K562 (cell line): ENCODE measurements at regions not wholly inside any gene's neighbourhood (a gene's known extent, or its start where the extent isn't known, plus 50 kb on each side); places are given as distances from the start of the nearest gene placed in this dataset.

Experiments
- ATAC-seq: fragments of 200-7000 bp; cut with Tn5 transposase; 3 replicates; pipeline ENCODE4 v1.9.1; 2020; ENCODE audit warnings: moderate library complexity
- BruUV-seq: library from RNA; stranded (reverse); fragments of 400-500 nt; replicated peaks from 2 replicates; lab custom pipeline; 2021; lab: Mats Ljungman, UMichigan
- CTCF ChIA-PET: fragments of 300-600 bp; formaldehyde crosslinking; extraction: SDS; loops from one replicate; lab custom pipeline; 2021; ENCODE audit warnings: low intra/inter-chr PET ratio; lab: Yijun Ruan, JAX
- POLR2A ChIA-PET: fragments of 300-600, 350-650 bp; sonication (Branson Sonifier 250); formaldehyde crosslinking; extraction: SDS; loops from one replicate; lab custom pipeline; 2021; ENCODE audit warnings: antibody characterized with exemption, inconsistent platforms; lab: Yijun Ruan, JAX
- DNase-seq, 4 experiments: peaks; one replicate each; pipeline versions ENCODE4 v3.0.0 to v3.0.0-alpha.2; 2011 to 2018; ENCODE audit warnings: low spot score in 3 of 4, mixed read lengths in 3 of 4; ENCODE audit errors: extremely low read depth in 1 of 4
- FAIRE-seq: peaks from 2 replicates; lab custom pipeline; 2011; peaks lifted over from hg19 to GRCh38; lab: Jason Lieb, UNC
- H2AFZ ChIP-seq: 2 replicates; pipeline ENCODE4 v1.6.0; 2011; ENCODE audit warnings: low read depth, low read length, control low read depth, inconsistent platforms
- H3K27ac ChIP-seq: fragments of 200-600 bp; 3 replicates; pipeline ENCODE4 v1.8.0; 2011; ENCODE audit warnings: low read depth, mild to moderate bottlenecking, control low read depth, inconsistent platforms, low read length, moderate library complexity, mixed read lengths; ENCODE audit errors: extremely low read depth
- H3K27me3 ChIP-seq, 2 experiments: fragments of 300-600 bp in 1 of 2; 2 replicates in 1 of 2; 3 replicates in 1 of 2; pipeline versions ENCODE4 v1.6.0 to v1.8.0; 2011; ENCODE audit warnings: inconsistent platforms in 2 of 2, low read length in 2 of 2, mild to moderate bottlenecking in 1 of 2, mixed read lengths in 1 of 2, moderate library complexity in 1 of 2; ENCODE audit not compliant: control insufficient read depth in 2 of 2, insufficient read depth in 2 of 2
- H3K36me3 ChIP-seq: fragments of 300-600 bp; 3 replicates; pipeline ENCODE4 v1.8.0; 2011; ENCODE audit warnings: mild to moderate bottlenecking, low read length, inconsistent platforms; ENCODE audit not compliant: control insufficient read depth, insufficient read depth
- H3K4me1 ChIP-seq, 2 experiments: fragments of 200-600 bp in 1 of 2; replicated peaks in 1 of 2; 2 replicates in 1 of 2; 3 replicates in 1 of 2; pipeline versions ENCODE4 v1.5.1 to v1.8.0; 2011; ENCODE audit warnings: inconsistent platforms in 2 of 2, low read length in 2 of 2, mild to moderate bottlenecking in 1 of 2, mixed read lengths in 1 of 2, moderate library complexity in 1 of 2; ENCODE audit not compliant: control insufficient read depth in 2 of 2, insufficient read depth in 2 of 2
- H3K4me2 ChIP-seq: 2 replicates; pipeline ENCODE4 v1.6.1; 2011; ENCODE audit warnings: low read length, control low read depth, inconsistent platforms, mixed read lengths; ENCODE audit not compliant: insufficient read depth
- H3K4me3 ChIP-seq: fragments of 200-600 bp; sonication (generic), shearing (Covaris generic); 2 replicates; pipeline ENCODE4 v1.5.1; 2016; ENCODE audit warnings: control low read depth, inconsistent platforms
- H3K79me2 ChIP-seq: fragments of 200-600 bp; 3 replicates; pipeline ENCODE4 v1.8.0; 2011; ENCODE audit warnings: low read length, inconsistent platforms; ENCODE audit not compliant: control insufficient read depth, insufficient read depth
- H3K9ac ChIP-seq, 2 experiments: 2 replicates each; pipeline versions ENCODE4 v1.6.0 to v1.6.1; 2011; ENCODE audit warnings: low read depth in 2 of 2, low read length in 2 of 2, control low read depth in 1 of 2, inconsistent platforms in 1 of 2, mild to moderate bottlenecking in 1 of 2, mixed read lengths in 1 of 2; ENCODE audit not compliant: insufficient read depth in 1 of 2
- H3K9me1 ChIP-seq: one replicate; pipeline ENCODE4 v1.6.0; 2011; ENCODE audit warnings: inconsistent platforms, mild to moderate bottlenecking, low read length, moderate library complexity; ENCODE audit not compliant: control insufficient read depth, insufficient read depth
- H3K9me3 ChIP-seq: replicated peaks from 2 replicates; pipeline ENCODE4 v1.5.1; 2011; ENCODE audit warnings: low read depth, low read length, inconsistent platforms; ENCODE audit not compliant: control insufficient read depth, insufficient read depth
- H4K20me1 ChIP-seq: replicated peaks from 2 replicates; pipeline ENCODE4 v1.6.1; 2011; ENCODE audit warnings: low read length, inconsistent platforms, mixed read lengths; ENCODE audit not compliant: control insufficient read depth, insufficient read depth
- ATF3 ChIP-seq, 2 experiments: fragments of 450-650 bp in 1 of 2; sonication (generic) in 1 of 2; formaldehyde crosslinking in 1 of 2; IDR thresholded peaks in 1 of 2; conservative IDR thresholded peaks in 1 of 2; 2 replicates each; pipeline versions ENCODE4 v1.6.1 to v1.8.1; 2016 to 2023; ENCODE audit warnings: mild to moderate bottlenecking in 2 of 2, moderate library complexity in 2 of 2, inconsistent platforms in 1 of 2, missing genetic modification reagents in 1 of 2
- CGGBP1 ChIP-seq: fragments of 250-450 bp; sonication (Bioruptor Pico); IDR thresholded peaks from 2 replicates; pipeline ENCODE4 v1.9.0; 2021; ENCODE audit warnings: mild to moderate bottlenecking
- EP300 ChIP-seq: IDR thresholded peaks from 2 replicates; pipeline ENCODE4 v1.6.1; 2012; ENCODE audit warnings: low read length, improper control_type of control experiment
- FOXJ2 ChIP-seq: fragments of 200-800 bp; sonication (Bioruptor generic); IDR thresholded peaks from 2 replicates; pipeline ENCODE4 v1.6.1; 2016; ENCODE audit warnings: missing genetic modification characterization, missing compliant biosample characterization
- KAT2B ChIP-seq: IDR thresholded peaks from one replicate; pipeline ENCODE4 v1.6.1; 2012; ENCODE audit warnings: low read depth, mild to moderate bottlenecking, control low read depth, inconsistent platforms, low read length, moderate library complexity
- NFATC3 ChIP-seq: fragments of 450-650 bp; IDR thresholded peaks from 2 replicates; pipeline ENCODE4 v1.6.1; 2017; ENCODE audit warnings: mild to moderate bottlenecking
- NR2C2 ChIP-seq, 2 experiments: fragments of 200-800 bp in 1 of 2; sonication (Bioruptor generic) in 1 of 2; sonication (generic) in 1 of 2; formaldehyde crosslinking in 1 of 2; IDR thresholded peaks; 2 replicates each; pipeline versions ENCODE4 v1.6.1 to v1.8.0; 2016 to 2022; ENCODE audit warnings: mild to moderate bottlenecking in 1 of 2, missing compliant biosample characterization in 1 of 2, missing genetic modification characterization in 1 of 2, missing genetic modification reagents in 1 of 2
- SP2 ChIP-seq: IDR thresholded peaks from 2 replicates; pipeline ENCODE4 v1.6.1; 2011; ENCODE audit warnings: mild to moderate bottlenecking, low read depth, low read length, moderate library complexity; ENCODE audit not compliant: poor library complexity, severe bottlenecking; ENCODE audit errors: extremely low read depth
- ZNF274 ChIP-seq: IDR thresholded peaks from 2 replicates; pipeline ENCODE4 v1.6.1; 2011; ENCODE audit warnings: low read depth, mild to moderate bottlenecking, low read length, moderate library complexity, borderline replicate concordance
- ZNF3 ChIP-seq: fragments of 250-450 bp; sonication (Bioruptor Pico); IDR thresholded peaks from 2 replicates; pipeline ENCODE4 v1.5.0; 2021; ENCODE audit warnings: mild to moderate bottlenecking, moderate library complexity
- ZNF398 ChIP-seq: fragments of 250-450 bp; sonication (Bioruptor Pico); IDR thresholded peaks from 2 replicates; pipeline ENCODE4 v1.8.0; 2021; ENCODE audit warnings: moderate library complexity, mild to moderate bottlenecking, inconsistent platforms
- ZNF561 ChIP-seq: fragments of 450-650 bp; formaldehyde crosslinking; conservative IDR thresholded peaks from 2 replicates; pipeline ENCODE4 v1.4.0; 2020; ENCODE audit warnings: mild to moderate bottlenecking, moderate library complexity
- WGBS: fragments of 100-300 bp; shearing (Covaris generic); methylation state at CpG from one replicate; pipeline ENCODE4 v1.1.6; 2016; ENCODE audit warnings: low coverage, mixed read lengths; ENCODE audit not compliant: insufficient coverage; ENCODE audit errors: missing lambda C conversion rate; 5-methylcytosine and 5-hydroxymethylcytosine counted together
- in situ Hi-C: fragments of 300-500 bp; cut with MboI; formaldehyde crosslinking; loops from 4 replicates; pipeline ENCODE4 v1.15.0; 2018; ENCODE audit warnings: inconsistent platforms, mixed read lengths
- intact Hi-C: fragments of 100-400 bp; cut with micrococcal nuclease; formaldehyde crosslinking; loops from 2 replicates; pipeline ENCODE4 v1.14.2; 2022
- TF ChIP-seq, protein P1 (sequence below): IDR thresholded peaks from 2 replicates; pipeline ENCODE4 v1.6.1; 2011; ENCODE audit warnings: borderline replicate concordance, low read depth, mild to moderate bottlenecking, moderate library complexity, low read length; ENCODE audit not compliant: insufficient read depth, poor library complexity, severe bottlenecking
- TF ChIP-seq, protein P2 (sequence below), 2 experiments: IDR thresholded peaks; 2 replicates each; pipeline ENCODE4 v1.6.1; 2012; ENCODE audit warnings: improper control_type of control experiment in 2 of 2, low read depth in 2 of 2, low read length in 2 of 2, borderline replicate concordance in 1 of 2

- Histone ChIP-seq H3K9me1 (no peaks in the 10 kb centered on the region), H2AFZ (no peak overlapping the region), H4K20me1 (no peaks in the 10 kb centered on the region), H3K4me3 (no peak overlapping the region), H3K27ac (no peak overlapping the region), H3K9ac (no peak overlapping the region)
- intact Hi-C loops = no loop called here
- TF ChIP-seq ZNF274 = no peak
- TF ChIP-seq ATF3 (IDR thresholded peaks at IDR 0.05) = no peak
- no peak for TF ChIP-seq ATF3 (CRISPR knock-in tag; conservative IDR thresholded peaks at IDR 0.05)
- TF ChIP-seq, protein P1, sequence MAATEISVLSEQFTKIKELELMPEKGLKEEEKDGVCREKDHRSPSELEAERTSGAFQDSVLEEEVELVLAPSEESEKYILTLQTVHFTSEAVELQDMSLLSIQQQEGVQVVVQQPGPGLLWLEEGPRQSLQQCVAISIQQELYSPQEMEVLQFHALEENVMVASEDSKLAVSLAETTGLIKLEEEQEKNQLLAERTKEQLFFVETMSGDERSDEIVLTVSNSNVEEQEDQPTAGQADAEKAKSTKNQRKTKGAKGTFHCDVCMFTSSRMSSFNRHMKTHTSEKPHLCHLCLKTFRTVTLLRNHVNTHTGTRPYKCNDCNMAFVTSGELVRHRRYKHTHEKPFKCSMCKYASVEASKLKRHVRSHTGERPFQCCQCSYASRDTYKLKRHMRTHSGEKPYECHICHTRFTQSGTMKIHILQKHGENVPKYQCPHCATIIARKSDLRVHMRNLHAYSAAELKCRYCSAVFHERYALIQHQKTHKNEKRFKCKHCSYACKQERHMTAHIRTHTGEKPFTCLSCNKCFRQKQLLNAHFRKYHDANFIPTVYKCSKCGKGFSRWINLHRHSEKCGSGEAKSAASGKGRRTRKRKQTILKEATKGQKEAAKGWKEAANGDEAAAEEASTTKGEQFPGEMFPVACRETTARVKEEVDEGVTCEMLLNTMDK = no peak
- TF ChIP-seq FOXJ2 (tag) = no peak
- TF ChIP-seq, protein P2, sequence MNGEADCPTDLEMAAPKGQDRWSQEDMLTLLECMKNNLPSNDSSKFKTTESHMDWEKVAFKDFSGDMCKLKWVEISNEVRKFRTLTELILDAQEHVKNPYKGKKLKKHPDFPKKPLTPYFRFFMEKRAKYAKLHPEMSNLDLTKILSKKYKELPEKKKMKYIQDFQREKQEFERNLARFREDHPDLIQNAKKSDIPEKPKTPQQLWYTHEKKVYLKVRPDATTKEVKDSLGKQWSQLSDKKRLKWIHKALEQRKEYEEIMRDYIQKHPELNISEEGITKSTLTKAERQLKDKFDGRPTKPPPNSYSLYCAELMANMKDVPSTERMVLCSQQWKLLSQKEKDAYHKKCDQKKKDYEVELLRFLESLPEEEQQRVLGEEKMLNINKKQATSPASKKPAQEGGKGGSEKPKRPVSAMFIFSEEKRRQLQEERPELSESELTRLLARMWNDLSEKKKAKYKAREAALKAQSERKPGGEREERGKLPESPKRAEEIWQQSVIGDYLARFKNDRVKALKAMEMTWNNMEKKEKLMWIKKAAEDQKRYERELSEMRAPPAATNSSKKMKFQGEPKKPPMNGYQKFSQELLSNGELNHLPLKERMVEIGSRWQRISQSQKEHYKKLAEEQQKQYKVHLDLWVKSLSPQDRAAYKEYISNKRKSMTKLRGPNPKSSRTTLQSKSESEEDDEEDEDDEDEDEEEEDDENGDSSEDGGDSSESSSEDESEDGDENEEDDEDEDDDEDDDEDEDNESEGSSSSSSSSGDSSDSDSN (IDR thresholded peaks at IDR 0.05; ENCODE audit: borderline replicate concordance in 1 of 2, low read depth in 2 of 2, low read length in 2 of 2) = no peak
- no peak for TF ChIP-seq EP300
- no peak for TF ChIP-seq SP2
- no peak for TF ChIP-seq ZNF3 (CRISPR knock-in tag)
- no peak for TF ChIP-seq NR2C2 (CRISPR knock-in tag; IDR thresholded peaks at IDR 0.05)
- TF ChIP-seq NR2C2 (tag; IDR thresholded peaks at IDR 0.05) = no peak
- no peak for TF ChIP-seq ZNF398 (CRISPR knock-in tag)
- TF ChIP-seq NFATC3 = no peak
- no peak for TF ChIP-seq KAT2B
- no peak for TF ChIP-seq ZNF561 (CRISPR knock-in tag)
- TF ChIP-seq CGGBP1 = no peak
- TF ChIP-seq, all 486 proteins: peak for 0
- ATAC-seq (no peak), DNase-seq (no peak), FAIRE-seq (no peak)
- in situ Hi-C loops = no loop called here
- Histone ChIP-seq H3K36me3 (no peaks in the 10 kb centered on the region), H3K27me3 (no peaks in the 10 kb centered on the region), H3K9me3 (no peaks in the 10 kb centered on the region; the same call in 1 of the 2 replicates), H3K4me2 (no peak overlapping the region), H3K79me2 (no peaks in the 10 kb centered on the region), H3K4me1 (no peaks in the 10 kb centered on the region)
- BruUV-seq = no TSS peak
- WGBS = 18% methylated on average over 5 of the region's 6 CpGs
- CTCF ChIA-PET = no interaction called here
- POLR2A ChIA-PET = no interaction called here
These were observed 964.6 kb downstream of the BRINP3 start for GRCh38 chr1:189513091-189513490.
